NB4 (cell line): ENCODE measurements at regions not wholly inside any gene's neighbourhood (a gene's known extent, or its start where the extent isn't known, plus 50 kb on each side); places are given as distances from the start of the nearest gene placed in this dataset.

ENCODE experiments used
- DNase-seq: peaks from one replicate; pipeline ENCODE4 v3.0.0; 2010; ENCODE audit warnings: low read depth
- H3K4me3 ChIP-seq: one replicate; pipeline ENCODE4 v1.5.1; 2011; ENCODE audit warnings: mild to moderate bottlenecking, low read depth, low read length, moderate library complexity
- MYC ChIP-seq: IDR thresholded peaks from 2 replicates; pipeline ENCODE4 v1.6.1; 2011; ENCODE audit warnings: low read depth, low read length
- POLR2A ChIP-seq: IDR thresholded peaks from 2 replicates; pipeline ENCODE4 v1.6.1; 2011; ENCODE audit warnings: mild to moderate bottlenecking; ENCODE audit not compliant: insufficient read length; ENCODE audit errors: extremely low read depth
- TF ChIP-seq, protein P1 (sequence below): IDR thresholded peaks from one replicate; pipeline ENCODE4 v1.5.1; 2012; ENCODE audit warnings: low read depth, low read length
- TF ChIP-seq, protein P2 (sequence below): IDR thresholded peaks from 2 replicates; pipeline ENCODE4 v1.6.1; 2011; ENCODE audit warnings: low read depth, low read length

DNA sequence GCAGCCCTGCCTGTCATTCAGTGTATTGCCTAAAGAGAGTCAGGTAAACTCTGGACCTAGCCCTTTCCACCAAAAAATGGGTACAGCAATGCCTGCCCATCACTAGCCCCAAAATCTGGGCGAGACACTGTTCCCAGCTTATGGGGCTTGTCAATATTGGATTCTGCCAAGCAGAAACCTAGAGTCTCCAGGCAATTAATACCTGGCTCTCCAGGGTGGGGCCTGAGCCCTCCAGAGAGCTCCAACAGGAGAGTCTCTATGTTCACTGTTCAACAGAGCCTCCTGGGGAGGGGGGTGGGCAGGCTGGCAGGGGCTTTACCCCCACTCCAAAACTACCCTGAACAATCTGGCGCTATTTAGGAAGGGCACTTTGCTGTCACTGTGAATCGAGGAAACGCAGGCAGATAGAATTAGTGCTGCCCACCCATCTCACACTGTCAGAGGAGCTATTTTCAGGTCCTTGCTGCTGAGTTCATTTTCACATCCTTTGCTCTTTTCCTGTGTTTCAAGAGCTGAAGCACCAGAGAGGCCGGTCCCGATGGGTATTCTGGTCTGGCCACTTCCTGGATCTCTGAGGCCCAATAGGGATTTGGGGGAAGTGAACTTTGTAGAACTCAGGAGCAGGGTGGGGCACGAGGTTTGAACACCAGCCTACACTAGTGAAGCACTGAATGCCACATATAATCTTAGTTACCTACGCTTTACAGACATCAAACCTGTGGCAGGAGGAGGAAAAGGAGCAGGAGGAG is 121.8 kb downstream of the C5orf15 start:
- TF ChIP-seq, protein P1, sequence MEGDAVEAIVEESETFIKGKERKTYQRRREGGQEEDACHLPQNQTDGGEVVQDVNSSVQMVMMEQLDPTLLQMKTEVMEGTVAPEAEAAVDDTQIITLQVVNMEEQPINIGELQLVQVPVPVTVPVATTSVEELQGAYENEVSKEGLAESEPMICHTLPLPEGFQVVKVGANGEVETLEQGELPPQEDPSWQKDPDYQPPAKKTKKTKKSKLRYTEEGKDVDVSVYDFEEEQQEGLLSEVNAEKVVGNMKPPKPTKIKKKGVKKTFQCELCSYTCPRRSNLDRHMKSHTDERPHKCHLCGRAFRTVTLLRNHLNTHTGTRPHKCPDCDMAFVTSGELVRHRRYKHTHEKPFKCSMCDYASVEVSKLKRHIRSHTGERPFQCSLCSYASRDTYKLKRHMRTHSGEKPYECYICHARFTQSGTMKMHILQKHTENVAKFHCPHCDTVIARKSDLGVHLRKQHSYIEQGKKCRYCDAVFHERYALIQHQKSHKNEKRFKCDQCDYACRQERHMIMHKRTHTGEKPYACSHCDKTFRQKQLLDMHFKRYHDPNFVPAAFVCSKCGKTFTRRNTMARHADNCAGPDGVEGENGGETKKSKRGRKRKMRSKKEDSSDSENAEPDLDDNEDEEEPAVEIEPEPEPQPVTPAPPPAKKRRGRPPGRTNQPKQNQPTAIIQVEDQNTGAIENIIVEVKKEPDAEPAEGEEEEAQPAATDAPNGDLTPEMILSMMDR: no peak
- TF ChIP-seq, protein P2, sequence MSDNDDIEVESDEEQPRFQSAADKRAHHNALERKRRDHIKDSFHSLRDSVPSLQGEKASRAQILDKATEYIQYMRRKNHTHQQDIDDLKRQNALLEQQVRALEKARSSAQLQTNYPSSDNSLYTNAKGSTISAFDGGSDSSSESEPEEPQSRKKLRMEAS: no peak
- TF ChIP-seq POLR2A (no peak), MYC (no peak)
- H3K4me3 ChIP-seq: no peak overlapping the region
- no peak for DNase-seq

GRCh38 chr5:133845271-133845670 is 123.2 kb downstream of the C5orf15 start:
- no peak for DNase-seq
- TF ChIP-seq POLR2A (no peak), MYC (no peak)
- TF ChIP-seq, protein P1: no peak
- H3K4me3 ChIP-seq: no peak overlapping the region

GRCh38 chr5:133844836-133845235 is 123.6 kb downstream of the C5orf15 start:
- no peak for DNase-seq
- TF ChIP-seq MYC (no peak), POLR2A (no peak)
- TF ChIP-seq, protein P1: no peak
- TF ChIP-seq, protein P2: no peak
- H3K4me3 ChIP-seq: no peak overlapping the region

GRCh38 chr5:133843911-133844310 is 124.5 kb downstream of the C5orf15 start:
- no peak for DNase-seq
- no peak overlapping the region for H3K4me3 ChIP-seq
- TF ChIP-seq MYC (no peak), POLR2A (no peak)
- TF ChIP-seq, protein P1: no peak
- TF ChIP-seq, protein P2: no peak

DNA sequence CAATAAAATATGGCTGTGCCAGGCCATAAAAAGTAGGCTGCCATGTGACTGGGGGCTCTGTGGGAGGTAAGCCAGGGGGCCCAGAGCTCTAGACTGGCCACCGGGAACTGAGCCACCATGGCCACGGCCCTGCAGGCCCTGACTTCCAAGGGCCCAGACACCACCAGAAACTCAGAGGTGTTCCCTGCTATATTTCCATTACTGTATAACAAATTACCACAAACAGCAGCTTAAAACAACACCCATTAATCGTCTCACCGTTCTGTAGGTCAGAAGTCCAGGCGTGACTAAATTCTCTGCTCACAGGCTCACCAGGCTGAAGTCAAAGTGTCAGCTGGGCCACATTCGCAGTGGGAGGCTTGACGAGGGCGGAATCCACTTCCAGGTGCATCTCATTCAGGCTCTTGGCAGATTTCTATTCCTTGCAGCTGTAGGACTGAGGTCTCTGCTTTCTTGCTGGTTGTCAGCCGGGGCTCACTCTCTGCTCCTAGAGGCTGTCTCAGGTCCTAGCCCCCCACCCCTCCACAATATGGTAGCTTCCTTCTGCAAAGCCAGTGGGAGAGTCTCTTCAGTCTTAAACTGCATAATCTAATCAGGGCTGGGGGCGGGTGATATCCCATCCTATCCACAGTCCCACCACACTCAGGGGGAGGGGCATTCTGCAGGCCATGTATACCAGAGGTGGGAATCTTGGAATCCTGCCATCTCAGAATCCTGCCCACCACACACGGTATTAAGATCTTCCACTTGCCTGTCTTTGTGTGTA is 125.4 kb downstream of the C5orf15 start:
- TF ChIP-seq MYC (no peak), POLR2A (no peak)
- TF ChIP-seq, protein P1: no peak
- TF ChIP-seq, protein P2: no peak
- no peak overlapping the region for H3K4me3 ChIP-seq
- no peak for DNase-seq
